H9 (cell line): ENCODE measurements at regions not wholly inside any gene's neighbourhood (a gene's known extent, or its start where the extent isn't known, plus 50 kb on each side); places are given as distances from the start of the nearest gene placed in this dataset.

Source experiments
- DNase-seq: peaks from one replicate; pipeline ENCODE4 v3.0.0-alpha.2; 2017
- H2AFZ ChIP-seq: one replicate; pipeline ENCODE4 v1.6.1; 2013; ENCODE audit warnings: mild to moderate bottlenecking, low read length, control low read depth, moderate library complexity
- H2AK5ac ChIP-seq: 2 replicates; pipeline ENCODE4 v1.6.1; 2013; ENCODE audit warnings: low read length, control low read depth, mixed read lengths; ENCODE audit not compliant: insufficient read length
- H2BK120ac ChIP-seq: one replicate; pipeline ENCODE4 v1.6.1; 2013; ENCODE audit warnings: low read depth, mild to moderate bottlenecking, low read length, control low read depth, inconsistent platforms; ENCODE audit not compliant: poor library complexity, severe bottlenecking
- H2BK12ac ChIP-seq: 2 replicates; pipeline ENCODE4 v1.6.1; 2013; ENCODE audit warnings: low read length, control low read depth, mixed read lengths, low read depth; ENCODE audit not compliant: insufficient read length
- H2BK15ac ChIP-seq: 2 replicates; pipeline ENCODE4 v1.6.1; 2013; ENCODE audit warnings: low read depth, low read length, control low read depth
- H2BK20ac ChIP-seq: one replicate; pipeline ENCODE4 v1.6.1; 2013; ENCODE audit warnings: low read depth, mild to moderate bottlenecking, low read length, control low read depth, inconsistent platforms; ENCODE audit not compliant: poor library complexity, severe bottlenecking
- H2BK5ac ChIP-seq: 2 replicates; pipeline ENCODE4 v1.6.1; 2013; ENCODE audit warnings: low read length, control low read depth, mixed read lengths; ENCODE audit not compliant: insufficient read length
- H3K14ac ChIP-seq: 2 replicates; pipeline ENCODE4 v1.6.1; 2013; ENCODE audit warnings: low read length, control low read depth; ENCODE audit not compliant: insufficient read depth
- H3K18ac ChIP-seq: 2 replicates; pipeline ENCODE4 v1.6.1; 2013; ENCODE audit warnings: low read depth, mild to moderate bottlenecking, mixed read lengths, low read length, control low read depth; ENCODE audit not compliant: insufficient read length
- H3K23ac ChIP-seq: 2 replicates; pipeline ENCODE4 v1.6.1; 2013; ENCODE audit warnings: low read length, control low read depth, mixed read lengths, low read depth; ENCODE audit not compliant: insufficient read length
- H3K23me2 ChIP-seq: 2 replicates; pipeline ENCODE4 v1.6.1; 2013; ENCODE audit warnings: low read depth, mild to moderate bottlenecking, mixed read lengths, low read length, control low read depth; ENCODE audit not compliant: insufficient read length, poor library complexity, severe bottlenecking
- H3K27ac ChIP-seq: 2 replicates; pipeline ENCODE4 v1.5.1; 2013; ENCODE audit warnings: low read length, control low read depth, mixed read lengths, low read depth; ENCODE audit not compliant: insufficient read length
- H3K27me3 ChIP-seq: 2 replicates; pipeline ENCODE4 v1.6.1; 2013; ENCODE audit warnings: low read length, control low read depth, inconsistent platforms; ENCODE audit not compliant: insufficient read depth
- H3K4ac ChIP-seq: 2 replicates; pipeline ENCODE4 v1.6.1; 2013; ENCODE audit warnings: low read depth, mild to moderate bottlenecking, control low read depth, inconsistent platforms, low read length, moderate library complexity
- H3K4me1 ChIP-seq: 2 replicates; pipeline ENCODE4 v1.6.1; 2013; ENCODE audit warnings: low read length, control low read depth, inconsistent platforms; ENCODE audit not compliant: insufficient read depth
- H3K4me2 ChIP-seq: 2 replicates; pipeline ENCODE4 v1.6.1; 2013; ENCODE audit warnings: low read length, control low read depth, mixed read lengths; ENCODE audit not compliant: insufficient read length, insufficient read depth
- H3K56ac ChIP-seq: 2 replicates; pipeline ENCODE4 v1.6.1; 2013; ENCODE audit warnings: low read depth, mild to moderate bottlenecking, mixed read lengths, low read length, control low read depth; ENCODE audit not compliant: insufficient read length
- H3K79me1 ChIP-seq: 2 replicates; pipeline ENCODE4 v1.6.1; 2013; ENCODE audit warnings: low read depth, mild to moderate bottlenecking, moderate library complexity, low read length, control low read depth, inconsistent platforms; ENCODE audit not compliant: insufficient read depth, poor library complexity, severe bottlenecking
- H3K79me2 ChIP-seq: 2 replicates; pipeline ENCODE4 v1.6.1; 2013; ENCODE audit warnings: low read length, control low read depth, inconsistent platforms; ENCODE audit not compliant: insufficient read depth
- H3K9ac ChIP-seq: 2 replicates; pipeline ENCODE4 v1.6.1; 2013; ENCODE audit warnings: low read length, control low read depth, mixed read lengths; ENCODE audit not compliant: insufficient read length; ENCODE audit errors: extremely low read depth
- H3K9me3 ChIP-seq: one replicate; pipeline ENCODE4 v1.6.1; 2013; ENCODE audit warnings: low read depth, low read length, inconsistent platforms; ENCODE audit not compliant: control insufficient read depth
- H3T11ph ChIP-seq: one replicate; pipeline ENCODE4 v1.6.1; 2013; ENCODE audit warnings: mild to moderate bottlenecking, low read length, control low read depth, inconsistent platforms
- H4K20me1 ChIP-seq: one replicate; pipeline ENCODE4 v1.6.1; 2013; ENCODE audit not compliant: control insufficient read depth, insufficient read length, insufficient read depth
- H4K5ac ChIP-seq: 2 replicates; pipeline ENCODE4 v1.6.1; 2013; ENCODE audit warnings: low read depth, mild to moderate bottlenecking, mixed read lengths, low read length, control low read depth; ENCODE audit not compliant: insufficient read length
- H4K8ac ChIP-seq: replicated peaks from 2 replicates; pipeline ENCODE4 v1.6.1; 2013; ENCODE audit warnings: low read length, control low read depth, mixed read lengths, low read depth; ENCODE audit not compliant: insufficient read length
- H4K91ac ChIP-seq: 2 replicates; pipeline ENCODE4 v1.6.1; 2013; ENCODE audit warnings: low read depth, mild to moderate bottlenecking, moderate library complexity, mixed read lengths, low read length, control low read depth; ENCODE audit not compliant: insufficient read length
- H3K27ac Mint-ChIP-seq, 3 experiments: 2 replicates in 2 of 3; 3 replicates in 1 of 3; pipeline ENCODE4 v1.8.0; 2020 to 2021; ENCODE audit warnings: mixed read lengths in 3 of 3, mild to moderate bottlenecking in 1 of 3, moderate library complexity in 1 of 3
- H3K27me3 Mint-ChIP-seq: 2 replicates; pipeline ENCODE4 v1.8.0; 2021; ENCODE audit warnings: low read depth, mild to moderate bottlenecking, moderate library complexity, mixed read lengths
- H3K36me3 Mint-ChIP-seq, 3 experiments: 2 replicates in 2 of 3; 3 replicates in 1 of 3; pipeline ENCODE4 v1.8.0; 2020 to 2021; ENCODE audit warnings: low read depth in 3 of 3, mixed read lengths in 3 of 3; ENCODE audit not compliant: insufficient read depth in 1 of 3
- H3K4me1 Mint-ChIP-seq, 2 experiments: 2 replicates each; pipeline ENCODE4 v1.8.0; 2020; ENCODE audit warnings: mixed read lengths in 2 of 2
- H3K4me3 Mint-ChIP-seq, 2 experiments: 2 replicates in 1 of 2; 3 replicates in 1 of 2; pipeline ENCODE4 v1.8.0; 2020 to 2021; ENCODE audit warnings: mild to moderate bottlenecking in 2 of 2, mixed read lengths in 2 of 2, moderate library complexity in 1 of 2
- H3K9me3 Mint-ChIP-seq, 2 experiments: 2 replicates in 1 of 2; 3 replicates in 1 of 2; pipeline ENCODE4 v1.8.0; 2020; ENCODE audit warnings: mild to moderate bottlenecking in 2 of 2, mixed read lengths in 2 of 2, moderate library complexity in 1 of 2
- CTCF ChIP-seq: fragments of 200-600 bp; sonication (generic); conservative IDR thresholded peaks from 3 replicates; pipeline ENCODE4 v1.8.0; 2021; ENCODE audit warnings: antibody characterized with exemption, mild to moderate bottlenecking
- WGBS: extraction: QIAGEN DNeasy Blood & Tissue Kit; methylation state at CpG from one replicate; pipeline ENCODE4 v1.1.7; 2013; ENCODE audit warnings: missing lambda C conversion rate, low lambda C conversion rate, mixed read lengths; ENCODE audit not compliant: insufficient read length; ENCODE audit errors: extremely low coverage; 5-methylcytosine and 5-hydroxymethylcytosine counted together

- Histone ChIP-seq H4K20me1 (no peaks in the 10 kb centered on the region), H3K4ac (no peak overlapping the region), H4K8ac (no peak overlapping the region), H2BK15ac (no peak overlapping the region), H2BK120ac (no peak overlapping the region), H4K91ac (no peak overlapping the region), H2BK12ac (no peak overlapping the region), H2AFZ (no peak overlapping the region), H3K23me2 (no peaks in the 10 kb centered on the region), H4K5ac (no peak overlapping the region), H3K27ac (no peak overlapping the region), H3K27me3 (no peaks in the 10 kb centered on the region), H3K9me3 (no peaks in the 10 kb centered on the region), H3K79me1 (no peaks in the 10 kb centered on the region), H3K4me1 (no peaks in the 10 kb centered on the region), H3K23ac (no peak overlapping the region), H3K56ac (no peak overlapping the region), H2BK20ac (no peak overlapping the region), H3T11ph (no peak overlapping the region), H2BK5ac (no peak overlapping the region), H2AK5ac (no peak overlapping the region), H3K4me2 (no peak overlapping the region), H3K79me2 (no peaks in the 10 kb centered on the region), H3K18ac (no peak overlapping the region), H3K14ac (no peak overlapping the region), H3K9ac (no peak overlapping the region)
- H3K4me1 Mint-ChIP-seq, result peaks cover 20 to 24% of the 10 kb centered on the region in 2 experiments
- H3K4me3 Mint-ChIP-seq, result no peak overlapping the region
- TF ChIP-seq CTCF, result no peak
- H3K27me3 Mint-ChIP-seq, result no peaks in the 10 kb centered on the region
- no peaks in the 10 kb centered on the region for H3K9me3 Mint-ChIP-seq
- WGBS, result no CpG with 5 or more reads among the region's 3 CpGs
- DNase-seq, result no peak
- H3K36me3 Mint-ChIP-seq, result no peaks in the 10 kb centered on the region
- no peak overlapping the region for H3K27ac Mint-ChIP-seq
Measured at GRCh38 chr2:40540026-40540425, 88.1 kb upstream of the SLC8A1 start.
